BE2C (cell line): ENCODE measurements at regions not wholly inside any gene's neighbourhood (a gene's known extent, or its start where the extent isn't known, plus 50 kb on each side); places are given as distances from the start of the nearest gene placed in this dataset.

Experiments
- DNase-seq: peaks from one replicate; pipeline ENCODE4 v3.0.0-alpha.2; 2020
- H3K27me3 ChIP-seq: fragments of 250-450 bp; sonication (Bioruptor Pico); 2 replicates; pipeline ENCODE4 v1.5.1; 2020; ENCODE audit warnings: mild to moderate bottlenecking
- H3K36me3 ChIP-seq: fragments of 250-450 bp; sonication (Bioruptor Pico); 2 replicates; pipeline ENCODE4 v1.5.1; 2020; ENCODE audit warnings: mild to moderate bottlenecking
- H3K4me1 ChIP-seq: fragments of 250-450 bp; sonication (Bioruptor Pico); 2 replicates; pipeline ENCODE4 v1.5.1; 2020
- H3K4me3 ChIP-seq: 2 replicates; pipeline ENCODE4 v1.5.1; 2011; ENCODE audit warnings: low read depth, low read length
- H3K9me3 ChIP-seq: fragments of 250-450 bp; sonication (Bioruptor Pico); 2 replicates; pipeline ENCODE4 v1.5.1; 2020
- TF ChIP-seq, protein P1 (sequence below): IDR thresholded peaks from 2 replicates; pipeline ENCODE4 v1.5.1; 2012; ENCODE audit warnings: mild to moderate bottlenecking, low read depth, low read length

DNA sequence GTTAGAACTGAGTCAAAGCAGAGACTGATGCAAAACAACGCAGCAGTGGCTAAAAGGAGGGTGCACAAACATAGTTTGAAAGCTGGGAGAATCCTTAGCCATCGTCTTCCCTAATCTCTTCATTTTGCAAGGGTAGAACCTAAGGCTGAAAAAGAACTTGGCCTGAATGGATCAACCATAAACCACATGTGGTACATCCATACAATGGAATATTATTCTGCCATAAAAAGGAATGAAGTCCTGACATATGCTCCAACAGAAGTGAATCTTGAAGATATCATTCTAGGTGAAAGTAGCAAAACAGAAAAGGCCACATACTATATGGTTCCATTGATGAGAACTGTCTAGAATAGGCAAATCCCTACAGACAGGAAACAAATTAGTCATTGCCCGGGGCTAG lies 330.3 kb upstream of the NPVF start:
- TF ChIP-seq, protein P1, sequence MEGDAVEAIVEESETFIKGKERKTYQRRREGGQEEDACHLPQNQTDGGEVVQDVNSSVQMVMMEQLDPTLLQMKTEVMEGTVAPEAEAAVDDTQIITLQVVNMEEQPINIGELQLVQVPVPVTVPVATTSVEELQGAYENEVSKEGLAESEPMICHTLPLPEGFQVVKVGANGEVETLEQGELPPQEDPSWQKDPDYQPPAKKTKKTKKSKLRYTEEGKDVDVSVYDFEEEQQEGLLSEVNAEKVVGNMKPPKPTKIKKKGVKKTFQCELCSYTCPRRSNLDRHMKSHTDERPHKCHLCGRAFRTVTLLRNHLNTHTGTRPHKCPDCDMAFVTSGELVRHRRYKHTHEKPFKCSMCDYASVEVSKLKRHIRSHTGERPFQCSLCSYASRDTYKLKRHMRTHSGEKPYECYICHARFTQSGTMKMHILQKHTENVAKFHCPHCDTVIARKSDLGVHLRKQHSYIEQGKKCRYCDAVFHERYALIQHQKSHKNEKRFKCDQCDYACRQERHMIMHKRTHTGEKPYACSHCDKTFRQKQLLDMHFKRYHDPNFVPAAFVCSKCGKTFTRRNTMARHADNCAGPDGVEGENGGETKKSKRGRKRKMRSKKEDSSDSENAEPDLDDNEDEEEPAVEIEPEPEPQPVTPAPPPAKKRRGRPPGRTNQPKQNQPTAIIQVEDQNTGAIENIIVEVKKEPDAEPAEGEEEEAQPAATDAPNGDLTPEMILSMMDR, result no peak
- no peak overlapping the region for H3K4me3 ChIP-seq
- H3K36me3 ChIP-seq, result no peaks in the 10 kb centered on the region
- DNase-seq, result no peak
- no peaks in the 10 kb centered on the region for H3K27me3 ChIP-seq
- H3K9me3 ChIP-seq, result peaks cover 5% of the 10 kb centered on the region; the same call in 1 of the 2 replicates
- H3K4me1 ChIP-seq, result peaks cover 5% of the 10 kb centered on the region; the same call in 1 of the 2 replicates

DNA sequence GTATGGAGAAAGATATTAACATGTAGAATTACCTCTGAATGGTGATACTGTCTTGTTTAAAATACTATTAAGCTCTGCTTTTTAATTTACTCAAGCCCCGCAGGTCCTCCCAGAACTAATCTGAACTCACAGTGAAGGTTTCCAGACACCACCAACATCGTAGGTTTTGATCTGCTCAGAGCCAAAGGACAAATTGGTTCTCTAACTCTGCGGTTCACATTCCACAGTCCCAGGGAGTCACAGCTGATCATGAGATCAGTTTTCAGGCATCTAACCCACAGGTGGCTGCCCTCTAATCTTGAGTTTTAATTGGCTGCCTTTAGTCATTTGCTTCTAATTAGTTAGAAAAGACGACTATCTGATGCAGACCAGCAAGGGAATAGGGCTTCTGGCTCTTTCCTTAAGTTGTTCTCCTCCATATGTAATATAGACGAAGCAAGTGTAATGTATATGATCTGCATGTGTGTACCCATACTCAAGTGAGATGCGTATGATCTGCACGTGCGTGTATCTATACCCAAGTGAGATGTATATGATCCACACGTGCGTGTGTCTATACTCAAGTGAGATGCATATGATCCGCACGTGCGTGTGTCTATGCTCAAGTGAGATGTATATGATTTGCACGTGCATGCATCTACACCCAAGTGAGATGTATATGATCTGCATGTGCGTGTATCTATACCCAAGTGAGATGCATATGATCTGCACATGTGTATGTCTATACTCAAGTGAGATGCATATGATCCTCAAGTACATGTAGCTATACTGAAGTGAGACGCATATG lies 331.5 kb upstream of the NPVF start:
- Histone ChIP-seq H3K4me3 (no peak overlapping the region), H3K4me1 (peaks cover 5% of the 10 kb centered on the region; the same call in 1 of the 2 replicates), H3K9me3 (peaks cover 5% of the 10 kb centered on the region; the same call in 1 of the 2 replicates), H3K36me3 (no peaks in the 10 kb centered on the region), H3K27me3 (no peaks in the 10 kb centered on the region)
- DNase-seq, result no peak
- TF ChIP-seq, protein P1, result no peak

DNA sequence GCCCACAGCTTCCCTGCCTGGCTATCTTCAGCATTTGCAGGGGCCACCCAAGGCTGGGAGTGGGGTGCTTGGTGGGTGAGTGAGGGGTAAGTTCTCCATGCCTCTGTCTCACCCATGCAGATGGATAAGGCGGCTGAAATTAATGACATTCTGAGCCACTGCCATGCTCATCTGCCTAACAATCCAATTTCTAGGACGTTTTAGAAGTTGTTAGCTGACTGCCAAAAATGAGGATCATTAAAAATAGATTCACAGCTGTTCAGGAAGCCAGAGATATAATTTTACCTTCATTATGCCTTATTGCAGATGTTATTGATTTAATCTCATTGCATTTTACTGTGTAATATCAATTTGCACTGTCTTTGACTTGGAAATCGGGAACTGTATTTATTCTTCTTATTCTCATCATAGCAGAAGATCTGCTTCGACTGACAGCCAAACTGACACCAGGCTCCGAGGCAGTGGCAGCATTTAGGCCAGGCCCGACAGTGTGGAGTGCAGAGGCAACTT lies 334.4 kb upstream of the NPVF start:
- DNase-seq, result no peak
- H3K27me3 ChIP-seq, result no peaks in the 10 kb centered on the region
- H3K4me3 ChIP-seq, result no peak overlapping the region
- TF ChIP-seq, protein P1, result no peak
- no peaks in the 10 kb centered on the region for H3K36me3 ChIP-seq
- peaks cover 5% of the 10 kb centered on the region; the same call in 1 of the 2 replicates for H3K9me3 ChIP-seq
- H3K4me1 ChIP-seq, result peaks cover 13% of the 10 kb centered on the region

GRCh38 chr7:25565002-25565401 lies 336.7 kb upstream of the NPVF start:
- H3K4me3 ChIP-seq, result no peak overlapping the region
- H3K27me3 ChIP-seq, result no peaks in the 10 kb centered on the region
- DNase-seq, result no peak
- no peaks in the 10 kb centered on the region for H3K36me3 ChIP-seq
- H3K9me3 ChIP-seq, result no peaks in the 10 kb centered on the region
- peaks cover 13% of the 10 kb centered on the region for H3K4me1 ChIP-seq
- TF ChIP-seq, protein P1, result no peak

DNA sequence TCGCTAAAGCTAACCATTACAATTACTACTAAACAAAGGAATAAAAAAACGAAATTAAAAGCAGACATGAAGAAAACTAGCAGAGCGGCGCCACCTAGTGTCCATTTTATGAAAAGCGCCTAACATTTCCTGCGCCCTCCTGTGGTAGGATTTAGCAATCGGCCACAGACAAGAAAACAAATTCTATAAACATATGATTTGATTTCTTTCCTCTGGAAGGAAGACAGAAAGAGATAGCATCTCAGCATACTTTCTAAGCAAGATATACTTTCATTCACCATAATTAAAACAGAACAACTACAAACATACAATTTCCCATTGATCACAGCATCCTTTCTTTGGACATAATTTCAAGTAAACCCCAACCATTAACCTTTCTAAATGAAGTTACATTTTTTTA lies 337.7 kb upstream of the NPVF start:
- TF ChIP-seq, protein P1, result peak; percentile 100
- H3K9me3 ChIP-seq, result no peaks in the 10 kb centered on the region
- no peaks in the 10 kb centered on the region for H3K36me3 ChIP-seq
- no peaks in the 10 kb centered on the region for H3K27me3 ChIP-seq
- peaks cover 13% of the 10 kb centered on the region for H3K4me1 ChIP-seq
- peak; percentile 52 for DNase-seq
- H3K4me3 ChIP-seq, result no peak overlapping the region

DNA sequence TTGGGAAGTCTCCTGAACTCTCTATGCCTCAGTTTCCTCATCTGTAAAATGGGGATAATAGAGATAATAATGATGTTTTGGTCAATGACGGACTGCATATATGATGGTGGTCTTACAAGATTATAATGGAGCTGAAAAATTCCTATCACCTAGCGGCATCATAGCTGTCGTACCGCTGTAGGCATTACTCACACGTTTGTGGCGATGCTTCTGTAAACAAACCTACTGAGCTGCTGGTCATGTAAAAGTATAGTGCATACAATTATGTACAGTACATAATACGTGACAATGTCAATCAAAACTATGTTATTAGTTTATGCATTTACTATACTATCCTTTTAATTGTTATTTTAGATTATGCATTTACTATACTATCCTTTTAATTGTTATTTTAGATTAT lies 339.1 kb upstream of the NPVF start:
- TF ChIP-seq, protein P1, result no peak
- Histone ChIP-seq H3K27me3 (no peaks in the 10 kb centered on the region), H3K4me1 (peaks cover 13% of the 10 kb centered on the region)

More for the DNA sequence above, 339.1 kb upstream of the NPVF start:
- Histone ChIP-seq H3K9me3 (no peaks in the 10 kb centered on the region), H3K4me3 (no peak overlapping the region), H3K36me3 (no peaks in the 10 kb centered on the region)
- no peak for DNase-seq
